PC-3 (cell line): ENCODE measurements at regions not wholly inside any gene's neighbourhood (a gene's known extent, or its start where the extent isn't known, plus 50 kb on each side); places are given as distances from the start of the nearest gene placed in this dataset.
A peak's percentile ranks its signal among the peaks of the same experiment; 100 is the strongest.

ENCODE experiments used
- ATAC-seq: fragments of 200-7000 bp; cut with Tn5 transposase; 2 replicates; pipeline ENCODE4 v1.9.1; 2020; ENCODE audit warnings: mild to moderate bottlenecking, moderate library complexity
- BruUV-seq: library from RNA; stranded (reverse); fragments of 400-500 nt; replicated peaks from 2 replicates; lab custom pipeline; 2021; lab: Mats Ljungman, UMichigan
- CTCF ChIA-PET: fragments of 300-600 bp; sonication (Branson Sonifier 250); formaldehyde crosslinking; loops from one replicate; lab custom pipeline; 2022; ENCODE audit warnings: antibody characterized with exemption; lab: Charles Lee
- POLR2A ChIA-PET: fragments of 300-600 bp; sonication (Branson Sonifier 250); formaldehyde crosslinking; loops from one replicate; lab custom pipeline; 2022; ENCODE audit warnings: antibody characterized with exemption; ENCODE audit not compliant: unreplicated experiment; lab: Charles Lee
- DNase-seq: peaks from one replicate; pipeline ENCODE4 v3.0.0-alpha.2; 2015
- H2AFZ ChIP-seq: fragments of 300-600 bp; sonication (generic); 2 replicates; pipeline ENCODE4 v1.6.0; 2016; ENCODE audit warnings: antibody characterized with exemption, low read length
- H3F3A ChIP-seq: fragments of 300-600 bp; sonication (generic); one replicate; pipeline ENCODE4 v1.6.0; 2017; ENCODE audit warnings: antibody characterized with exemption, low read length, control low read depth, mild to moderate bottlenecking; ENCODE audit not compliant: unreplicated experiment
- H3K27ac ChIP-seq: fragments of 300-600 bp; sonication (generic); 2 replicates; pipeline ENCODE4 v1.5.1; 2016; ENCODE audit warnings: mild to moderate bottlenecking, low read length
- H3K27me3 ChIP-seq: fragments of 300-600 bp; sonication (generic); 2 replicates; pipeline ENCODE4 v1.6.1; 2016; ENCODE audit warnings: low read length, mixed read lengths
- H3K36me3 ChIP-seq: fragments of 300-600 bp; sonication (generic); 2 replicates; pipeline ENCODE4 v1.6.1; 2016; ENCODE audit warnings: low read depth, mixed run types, low read length, mixed read lengths
- H3K4me1 ChIP-seq: fragments of 300-600 bp; sonication (generic); 2 replicates; pipeline ENCODE4 v1.5.1; 2016; ENCODE audit warnings: low read length; ENCODE audit not compliant: insufficient read depth
- H3K4me2 ChIP-seq: fragments of 300-600 bp; sonication (generic); 2 replicates; pipeline ENCODE4 v1.6.0; 2016; ENCODE audit warnings: low read length
- H3K4me3 ChIP-seq: fragments of 300-600 bp; sonication (generic); 2 replicates; pipeline ENCODE4 v1.5.1; 2016; ENCODE audit warnings: mild to moderate bottlenecking, low read length, mixed read lengths
- H3K79me2 ChIP-seq: fragments of 300-600 bp; sonication (generic); 2 replicates; pipeline ENCODE4 v1.6.1; 2017; ENCODE audit warnings: low read length, mixed read lengths
- H3K9ac ChIP-seq: fragments of 300-600 bp; sonication (generic); 2 replicates; pipeline ENCODE4 v1.6.0; 2016; ENCODE audit warnings: mild to moderate bottlenecking, low read length
- H3K9me2 ChIP-seq: fragments of 300-600 bp; sonication (generic); replicated peaks from 2 replicates; pipeline ENCODE4 v1.6.1; 2016; ENCODE audit warnings: mixed run types, low read length, mixed read lengths
- H3K9me3 ChIP-seq: fragments of 300-600 bp; sonication (generic); 2 replicates; pipeline ENCODE4 v1.6.1; 2016; ENCODE audit warnings: low read length, mixed read lengths
- H4K20me1 ChIP-seq: fragments of 300-600 bp; sonication (generic); 2 replicates; pipeline ENCODE4 v1.6.1; 2016; ENCODE audit warnings: low read length, mixed read lengths
- CTCF ChIP-seq: fragments of 300-600 bp; sonication (generic); conservative IDR thresholded peaks from 2 replicates; pipeline ENCODE4 v1.5.1; 2017; ENCODE audit warnings: antibody characterized with exemption, low read depth, mild to moderate bottlenecking, low read length
- EZH2 ChIP-seq: fragments of 300-600 bp; sonication (generic); IDR thresholded peaks from one replicate; pipeline ENCODE4 v1.6.1; 2017; ENCODE audit warnings: antibody characterized with exemption, mild to moderate bottlenecking, low read length; ENCODE audit not compliant: unreplicated experiment
- EZH2phosphoT487 ChIP-seq: fragments of 300-600 bp; sonication (generic); IDR thresholded peaks from 2 replicates; pipeline ENCODE4 v1.6.1; 2018; ENCODE audit warnings: mild to moderate bottlenecking, antibody characterized with exemption, low read length, borderline replicate concordance
- intact Hi-C: fragments of 100-400 bp; cut with micrococcal nuclease; formaldehyde crosslinking; loops from 2 replicates; pipeline ENCODE4 v1.9.0; 2023

GRCh38 chr4:180086480-180087190 lies 2156.6 kb upstream of the TENM3 start:
- Histone ChIP-seq H3K27me3 (peaks cover 12% of the 10 kb centered on the region; the same call in 1 of the 2 replicates), H4K20me1 (no peaks in the 10 kb centered on the region), H3K79me2 (no peaks in the 10 kb centered on the region), H3F3A (no peaks in the 10 kb centered on the region), H3K27ac (no peak overlapping the region), H3K9me2 (no peaks in the 10 kb centered on the region), H3K4me3 (no peak overlapping the region), H3K4me1 (no peaks in the 10 kb centered on the region), H3K9me3 (no peaks in the 10 kb centered on the region), H3K4me2 (no peak overlapping the region), H3K36me3 (no peaks in the 10 kb centered on the region), H2AFZ (no peak overlapping the region), H3K9ac (no peak overlapping the region)
- POLR2A ChIA-PET: no interaction called here
- CTCF ChIA-PET: no interaction called here
- TF ChIP-seq CTCF (no peak), EZH2phosphoT487 (no peak), EZH2 (no peak)
- DNase-seq: no peak
- intact Hi-C loops: no loop called here
- ATAC-seq: no peak
- no TSS peak for BruUV-seq

GRCh38 chr4:180098586-180098985 lies 2144.6 kb upstream of the TENM3 start:
- no peak for ATAC-seq
- no peaks in the 10 kb centered on the region for H3K79me2 ChIP-seq
- no peaks in the 10 kb centered on the region for H3K4me1 ChIP-seq
- TF ChIP-seq EZH2phosphoT487: no peak
- TF ChIP-seq EZH2: no peak
- TF ChIP-seq CTCF: no peak
- H3F3A ChIP-seq: no peaks in the 10 kb centered on the region
- H3K4me2 ChIP-seq: no peak overlapping the region
- ChIA-PET POLR2A (no interaction called here), CTCF (no interaction called here)
- H4K20me1 ChIP-seq: no peaks in the 10 kb centered on the region
- H3K4me3 ChIP-seq: no peak overlapping the region
- intact Hi-C loops: no loop called here
- no peak overlapping the region for H2AFZ ChIP-seq
- no peak overlapping the region for H3K27ac ChIP-seq
- H3K27me3 ChIP-seq: peaks cover 48% of the 10 kb centered on the region
- no TSS peak for BruUV-seq
- no peak for DNase-seq
- no peaks in the 10 kb centered on the region for H3K36me3 ChIP-seq
- no peak overlapping the region for H3K9ac ChIP-seq
- no peaks in the 10 kb centered on the region for H3K9me3 ChIP-seq
- no peaks in the 10 kb centered on the region for H3K9me2 ChIP-seq

GRCh38 chr4:180099957-180100356 lies 2143.2 kb upstream of the TENM3 start:
- H3K79me2 ChIP-seq: no peaks in the 10 kb centered on the region
- DNase-seq (no peak), ATAC-seq (no peak)
- H3K4me1 ChIP-seq: no peaks in the 10 kb centered on the region
- H3F3A ChIP-seq: no peaks in the 10 kb centered on the region
- no peaks in the 10 kb centered on the region for H3K36me3 ChIP-seq
- CTCF ChIA-PET: no interaction called here
- no peaks in the 10 kb centered on the region for H4K20me1 ChIP-seq
- H3K27me3 ChIP-seq: peaks cover 48% of the 10 kb centered on the region
- H3K4me3 ChIP-seq: no peak overlapping the region
- H2AFZ ChIP-seq: no peak overlapping the region
- H3K4me2 ChIP-seq: no peak overlapping the region
- no peak overlapping the region for H3K9ac ChIP-seq
- BruUV-seq: no TSS peak
- POLR2A ChIA-PET: no interaction called here
- intact Hi-C loops: no loop called here
- no peaks in the 10 kb centered on the region for H3K9me2 ChIP-seq
- TF ChIP-seq EZH2phosphoT487 (no peak), CTCF (no peak), EZH2 (no peak)
- H3K27ac ChIP-seq: 0 out of 2 replicates have a peak overlapping the region, but pooled peaks have one; percentile 16
- H3K9me3 ChIP-seq: no peaks in the 10 kb centered on the region
